Smooth muscle cell (in vitro differentiated cells): ENCODE measurements at regions not wholly inside any gene's neighbourhood (a gene's known extent, or its start where the extent isn't known, plus 50 kb on each side); places are given as distances from the start of the nearest gene placed in this dataset.

Experiments
- DNase-seq: peaks from one replicate; lab custom pipeline; 2025; ENCODE audit not compliant: unreplicated experiment; lab: John Stamatoyannopoulos, UW
- H2AFZ ChIP-seq: fragments of 200-600 bp; sonication (generic); 2 replicates; pipeline ENCODE4 v1.6.0; 2016; ENCODE audit warnings: antibody characterized with exemption, low read depth, mild to moderate bottlenecking
- H3F3A ChIP-seq: fragments of 200-600 bp; sonication (generic); 2 replicates; pipeline ENCODE4 v1.6.0; 2017; ENCODE audit warnings: antibody characterized with exemption, low read depth
- H3K27ac ChIP-seq: fragments of 200-600 bp; sonication (generic); 2 replicates; pipeline ENCODE4 v1.5.1; 2016; ENCODE audit warnings: low read depth, mild to moderate bottlenecking
- H3K27me3 ChIP-seq: fragments of 200-600 bp; sonication (generic); 2 replicates; pipeline ENCODE4 v1.6.1; 2016; ENCODE audit warnings: low read depth, mild to moderate bottlenecking
- H3K36me3 ChIP-seq: fragments of 200-600 bp; sonication (generic); 2 replicates; pipeline ENCODE4 v1.5.1; 2016; ENCODE audit warnings: low read depth
- H3K4me1 ChIP-seq: fragments of 200-600 bp; sonication (generic); 2 replicates; pipeline ENCODE4 v1.5.1; 2016; ENCODE audit warnings: low read depth
- H3K4me2 ChIP-seq: fragments of 200-600 bp; sonication (generic); 2 replicates; pipeline ENCODE4 v1.6.0; 2016; ENCODE audit warnings: mild to moderate bottlenecking
- H3K4me3 ChIP-seq: fragments of 200-600 bp; sonication (generic); 2 replicates; pipeline ENCODE4 v1.5.1; 2016; ENCODE audit warnings: mild to moderate bottlenecking
- H3K79me2 ChIP-seq: fragments of 200-600 bp; sonication (generic); 2 replicates; pipeline ENCODE4 v1.6.0; 2016; ENCODE audit warnings: low read depth, mild to moderate bottlenecking
- H3K9ac ChIP-seq: fragments of 200-600 bp; sonication (generic); 2 replicates; pipeline ENCODE4 v1.6.0; 2016; ENCODE audit warnings: low read depth
- H3K9me3 ChIP-seq: fragments of 200-600 bp; sonication (generic); replicated peaks from 2 replicates; pipeline ENCODE4 v1.5.1; 2016; ENCODE audit warnings: low read depth
- H4K20me1 ChIP-seq: fragments of 200-600 bp; sonication (generic); 2 replicates; pipeline ENCODE4 v1.6.0; 2016; ENCODE audit warnings: low read depth
- WGBS: methylation state at CpG from one replicate; pipeline ENCODE4 v1.1.7; 2016; ENCODE audit warnings: low lambda C conversion rate; 5-methylcytosine and 5-hydroxymethylcytosine counted together
- TF ChIP-seq, protein P1 (sequence below): fragments of 200-600 bp; sonication (generic); IDR thresholded peaks from 2 replicates; pipeline ENCODE4 v1.5.1; 2017; ENCODE audit warnings: borderline replicate concordance, mild to moderate bottlenecking, antibody characterized with exemption; ENCODE audit not compliant: insufficient read depth, poor library complexity, severe bottlenecking

DNA sequence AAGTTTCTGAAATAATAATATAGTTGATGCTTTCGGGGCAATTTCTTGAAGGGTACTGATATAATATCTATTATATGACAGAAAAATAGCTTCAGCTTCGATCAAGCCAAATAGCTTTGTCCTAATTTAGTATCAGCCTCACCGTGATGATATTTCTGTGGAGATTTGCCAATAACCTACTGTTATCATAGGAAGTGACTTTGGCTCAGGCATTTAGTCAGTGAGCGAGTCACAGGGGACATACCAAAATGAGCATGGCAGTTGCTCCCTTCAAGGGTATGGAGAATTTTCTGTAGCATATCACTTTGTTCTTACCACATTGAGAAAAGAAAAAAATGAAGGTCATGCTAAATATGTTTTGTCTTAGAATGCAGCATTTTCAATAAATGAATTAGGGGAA is 767.6 kb upstream of the SLITRK1 start:
- H3K4me2 ChIP-seq: no peak overlapping the region
- H3K36me3 ChIP-seq: no peaks in the 10 kb centered on the region
- WGBS: 58% methylated on average over 4 of the region's 4 CpGs
- H3K79me2 ChIP-seq: no peaks in the 10 kb centered on the region
- TF ChIP-seq, protein P1, sequence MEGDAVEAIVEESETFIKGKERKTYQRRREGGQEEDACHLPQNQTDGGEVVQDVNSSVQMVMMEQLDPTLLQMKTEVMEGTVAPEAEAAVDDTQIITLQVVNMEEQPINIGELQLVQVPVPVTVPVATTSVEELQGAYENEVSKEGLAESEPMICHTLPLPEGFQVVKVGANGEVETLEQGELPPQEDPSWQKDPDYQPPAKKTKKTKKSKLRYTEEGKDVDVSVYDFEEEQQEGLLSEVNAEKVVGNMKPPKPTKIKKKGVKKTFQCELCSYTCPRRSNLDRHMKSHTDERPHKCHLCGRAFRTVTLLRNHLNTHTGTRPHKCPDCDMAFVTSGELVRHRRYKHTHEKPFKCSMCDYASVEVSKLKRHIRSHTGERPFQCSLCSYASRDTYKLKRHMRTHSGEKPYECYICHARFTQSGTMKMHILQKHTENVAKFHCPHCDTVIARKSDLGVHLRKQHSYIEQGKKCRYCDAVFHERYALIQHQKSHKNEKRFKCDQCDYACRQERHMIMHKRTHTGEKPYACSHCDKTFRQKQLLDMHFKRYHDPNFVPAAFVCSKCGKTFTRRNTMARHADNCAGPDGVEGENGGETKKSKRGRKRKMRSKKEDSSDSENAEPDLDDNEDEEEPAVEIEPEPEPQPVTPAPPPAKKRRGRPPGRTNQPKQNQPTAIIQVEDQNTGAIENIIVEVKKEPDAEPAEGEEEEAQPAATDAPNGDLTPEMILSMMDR: no peak
- no peaks in the 10 kb centered on the region for H3K4me1 ChIP-seq
- H3F3A ChIP-seq: no peaks in the 10 kb centered on the region
- no peaks in the 10 kb centered on the region for H4K20me1 ChIP-seq
- H3K9ac ChIP-seq: no peak overlapping the region
- no peak for DNase-seq
- no peaks in the 10 kb centered on the region for H3K9me3 ChIP-seq
- no peak overlapping the region for H3K27ac ChIP-seq
- no peak overlapping the region for H2AFZ ChIP-seq
- no peak overlapping the region for H3K4me3 ChIP-seq
- no peaks in the 10 kb centered on the region for H3K27me3 ChIP-seq

DNA sequence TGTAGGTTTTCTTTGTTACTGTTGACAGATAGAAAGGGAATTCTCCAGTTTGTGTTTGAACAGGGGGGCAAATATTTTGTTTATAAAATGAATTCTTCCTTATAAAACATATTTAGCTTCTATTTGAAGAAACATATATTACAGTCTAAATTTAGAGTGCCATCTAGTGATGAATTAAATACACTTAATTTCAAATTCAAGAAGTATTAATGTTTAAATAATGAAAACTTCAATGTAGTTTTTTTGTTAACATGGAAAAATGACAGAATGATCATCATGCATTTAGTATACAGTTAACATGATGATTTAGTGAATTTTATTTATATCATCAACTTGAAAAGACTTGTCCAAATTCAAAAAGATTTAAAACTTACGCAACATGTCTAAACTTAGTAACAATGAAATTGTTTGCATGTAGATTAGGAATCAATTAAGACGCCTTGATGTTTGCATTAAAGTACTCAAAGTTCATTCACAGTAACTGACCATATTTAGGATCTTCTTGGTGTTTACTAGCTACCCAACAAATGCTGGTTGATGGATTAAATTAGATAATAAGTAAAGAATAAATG is 765.9 kb upstream of the SLITRK1 start:
- TF ChIP-seq, protein P1: peak; percentile 17
- Histone ChIP-seq H3K27ac (no peak overlapping the region), H3K4me1 (no peaks in the 10 kb centered on the region), H2AFZ (no peak overlapping the region), H3K79me2 (no peaks in the 10 kb centered on the region), H3K4me3 (no peak overlapping the region), H3F3A (no peaks in the 10 kb centered on the region), H3K9me3 (no peaks in the 10 kb centered on the region), H3K27me3 (no peaks in the 10 kb centered on the region), H3K4me2 (no peak overlapping the region), H3K36me3 (no peaks in the 10 kb centered on the region), H3K9ac (no peak overlapping the region), H4K20me1 (no peaks in the 10 kb centered on the region)
- 90% methylated on average over 2 of the region's 2 CpGs for whole genome bisulfite sequencing
- no peak for DNase-seq

GRCh38 chr13:84646957-84647356 is 764.7 kb upstream of the SLITRK1 start:
- no peak for DNase-seq
- TF ChIP-seq, protein P1: no peak
- Histone ChIP-seq H3F3A (no peaks in the 10 kb centered on the region), H3K36me3 (no peaks in the 10 kb centered on the region), H4K20me1 (no peaks in the 10 kb centered on the region), H3K4me1 (no peaks in the 10 kb centered on the region), H3K9ac (no peak overlapping the region), H2AFZ (no peak overlapping the region), H3K4me3 (no peak overlapping the region), H3K79me2 (no peaks in the 10 kb centered on the region), H3K27me3 (no peaks in the 10 kb centered on the region), H3K9me3 (no peaks in the 10 kb centered on the region), H3K4me2 (no peak overlapping the region), H3K27ac (no peak overlapping the region)
- WGBS: 84% methylated on average over 3 of the region's 3 CpGs
